Adrenal gland (tissue), 5 donors: ENCODE measurements at regions not wholly inside any gene's neighbourhood (a gene's known extent, or its start where the extent isn't known, plus 50 kb on each side); places are given as distances from the start of the nearest gene placed in this dataset.

ENCODE experiments used
- POLR2A ChIP-seq, 2 donors: fragments of 450-650 bp; IDR thresholded peaks; one replicate each; pipeline ENCODE4 v1.6.1; 2017; ENCODE audit warnings: antibody characterized with exemption in 2 of 2, mild to moderate bottlenecking in 2 of 2, moderate library complexity in 1 of 2
- TF ChIP-seq, protein P1 (sequence below), 6 experiments: fragments of 450-650 bp in 4 of 6; fragments of 200-600 bp in 2 of 6; sonication (generic) in 1 of 6; IDR thresholded peaks; 1 replicate in 5 of 6; 2 replicates in 1 of 6; pipeline versions ENCODE4 v1.5.1 to v1.8.0; 2016 to 2021; ENCODE audit warnings: antibody characterized with exemption in 6 of 6, mild to moderate bottlenecking in 2 of 6, moderate library complexity in 1 of 6
- donor health status: DM: no; HTN: no; CAD: no.

DNA sequence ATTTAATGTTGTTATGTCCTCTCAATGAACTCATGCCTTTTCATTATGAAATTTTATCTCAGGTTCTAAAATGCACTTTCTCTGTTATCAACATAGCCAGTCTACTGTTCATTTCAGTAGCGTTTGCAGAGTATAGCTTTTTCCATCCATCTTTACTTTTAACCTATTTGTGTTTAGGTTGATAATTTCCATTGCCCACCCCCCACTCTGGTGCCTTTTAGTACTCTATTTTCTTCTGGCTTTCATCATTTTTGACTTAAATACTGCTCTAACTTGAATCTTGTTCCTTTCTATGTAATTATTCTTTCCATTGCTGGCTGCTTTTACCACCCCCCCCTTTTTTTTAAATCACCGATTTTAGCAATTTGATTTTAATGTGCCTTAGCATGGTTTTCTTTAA lies 585.0 kb upstream of the LRATD1 start:
- TF ChIP-seq, protein P1, sequence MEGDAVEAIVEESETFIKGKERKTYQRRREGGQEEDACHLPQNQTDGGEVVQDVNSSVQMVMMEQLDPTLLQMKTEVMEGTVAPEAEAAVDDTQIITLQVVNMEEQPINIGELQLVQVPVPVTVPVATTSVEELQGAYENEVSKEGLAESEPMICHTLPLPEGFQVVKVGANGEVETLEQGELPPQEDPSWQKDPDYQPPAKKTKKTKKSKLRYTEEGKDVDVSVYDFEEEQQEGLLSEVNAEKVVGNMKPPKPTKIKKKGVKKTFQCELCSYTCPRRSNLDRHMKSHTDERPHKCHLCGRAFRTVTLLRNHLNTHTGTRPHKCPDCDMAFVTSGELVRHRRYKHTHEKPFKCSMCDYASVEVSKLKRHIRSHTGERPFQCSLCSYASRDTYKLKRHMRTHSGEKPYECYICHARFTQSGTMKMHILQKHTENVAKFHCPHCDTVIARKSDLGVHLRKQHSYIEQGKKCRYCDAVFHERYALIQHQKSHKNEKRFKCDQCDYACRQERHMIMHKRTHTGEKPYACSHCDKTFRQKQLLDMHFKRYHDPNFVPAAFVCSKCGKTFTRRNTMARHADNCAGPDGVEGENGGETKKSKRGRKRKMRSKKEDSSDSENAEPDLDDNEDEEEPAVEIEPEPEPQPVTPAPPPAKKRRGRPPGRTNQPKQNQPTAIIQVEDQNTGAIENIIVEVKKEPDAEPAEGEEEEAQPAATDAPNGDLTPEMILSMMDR (IDR thresholded peaks at IDR 0.05), result no peak
- TF ChIP-seq POLR2A (IDR thresholded peaks at IDR 0.05), result no peak
